Fibroblast of peridontal ligament (primary cell): ENCODE measurements at regions not wholly inside any gene's neighbourhood (a gene's known extent, or its start where the extent isn't known, plus 50 kb on each side); places are given as distances from the start of the nearest gene placed in this dataset.
"Not testable (repeated sequence)": the region's sequence is repeated elsewhere in the genome, so short reads cannot be mapped to it uniquely, and the experiment has no call there.

ENCODE experiments used
- DNase-seq: peaks from one replicate; pipeline ENCODE4 v3.0.0-alpha.2; 2010; ENCODE audit errors: extremely low read depth

- DNase-seq: no peak
These were observed 338.1 kb upstream of the SPHKAP start for GRCh38 chr2:228519561-228519960.

- DNase-seq: no peak
These were observed 334.5 kb upstream of the SPHKAP start for GRCh38 chr2:228516019-228516418.

- DNase-seq: not testable (repeated sequence)
These were observed 332.0 kb upstream of the SPHKAP start for GRCh38 chr2:228513480-228513879.

DNA sequence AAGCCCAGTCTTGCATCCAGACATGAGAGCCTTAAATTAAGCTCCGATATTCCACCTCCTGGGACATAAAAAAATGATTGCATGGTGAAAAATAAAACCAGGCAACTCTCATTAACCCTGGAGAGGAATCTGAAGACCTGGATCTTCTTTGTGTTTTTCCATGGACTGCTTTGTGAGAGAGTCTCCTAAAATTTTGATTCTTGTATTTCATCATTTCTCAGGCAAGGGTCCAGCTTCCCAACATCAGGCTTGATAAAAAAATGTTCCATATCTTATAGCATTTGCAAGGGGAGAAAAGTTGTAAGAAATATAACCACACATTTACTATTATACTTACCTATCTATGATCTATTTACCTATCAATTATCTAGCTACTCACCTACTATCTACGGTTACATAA lies 327.5 kb upstream of the SPHKAP start:
- no peak for DNase-seq

GRCh38 chr2:228507870-228508269 lies 326.4 kb upstream of the SPHKAP start:
- DNase-seq: no peak

GRCh38 chr2:228507231-228507824 lies 325.8 kb upstream of the SPHKAP start:
- DNase-seq: no peak

DNA sequence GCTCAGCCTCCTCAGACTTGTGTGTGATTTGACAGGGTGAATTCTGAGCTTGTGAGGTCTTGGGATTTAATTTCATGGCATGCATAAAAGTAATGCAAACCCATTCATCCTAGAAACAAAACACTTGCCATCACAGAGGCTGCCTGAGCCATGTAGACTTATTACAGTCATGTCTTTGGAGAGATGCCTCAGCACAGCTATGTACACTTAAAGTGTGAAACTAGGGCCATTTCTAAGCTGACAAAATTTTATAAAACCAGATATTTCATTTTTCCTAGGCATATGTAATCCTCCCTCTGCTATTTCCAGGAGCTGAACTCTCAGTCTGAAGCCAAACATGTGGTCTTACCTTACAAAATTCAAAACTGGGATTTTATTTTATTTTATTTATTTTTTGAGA lies 322.2 kb upstream of the SPHKAP start:
- DNase-seq: no peak

GRCh38 chr2:228493852-228494251 lies 312.4 kb upstream of the SPHKAP start:
- no peak for DNase-seq

DNA sequence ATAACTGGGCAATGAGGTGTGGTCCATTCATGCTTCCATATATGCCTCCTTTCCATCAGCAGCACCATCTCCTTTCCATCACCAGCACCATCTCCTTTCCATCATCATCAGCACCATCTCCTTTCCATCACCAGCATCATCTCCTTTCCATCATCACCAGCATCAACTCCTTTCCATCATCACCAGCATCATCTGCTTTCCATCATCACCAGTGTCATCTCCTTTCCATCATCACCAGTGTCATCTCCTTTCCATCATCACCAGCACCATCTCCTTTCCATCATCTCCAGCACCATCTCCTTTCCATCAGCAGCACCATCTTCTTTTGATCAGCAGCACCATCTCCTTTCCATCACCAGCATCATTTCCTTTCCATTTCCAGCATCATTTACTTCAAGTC lies 297.5 kb upstream of the SPHKAP start:
- no peak for DNase-seq

GRCh38 chr2:228474466-228474865 lies 293.0 kb upstream of the SPHKAP start:
- peak; percentile 1 for DNase-seq

GRCh38 chr2:228469721-228470120 lies 288.2 kb upstream of the SPHKAP start:
- no peak for DNase-seq

GRCh38 chr2:228466851-228467250 lies 285.4 kb upstream of the SPHKAP start:
- no peak for DNase-seq

- DNase-seq: no peak
These were observed 283.9 kb upstream of the SPHKAP start for GRCh38 chr2:228465408-228465807.

GRCh38 chr2:228458364-228458763 lies 276.9 kb upstream of the SPHKAP start:
- no peak for DNase-seq

DNA sequence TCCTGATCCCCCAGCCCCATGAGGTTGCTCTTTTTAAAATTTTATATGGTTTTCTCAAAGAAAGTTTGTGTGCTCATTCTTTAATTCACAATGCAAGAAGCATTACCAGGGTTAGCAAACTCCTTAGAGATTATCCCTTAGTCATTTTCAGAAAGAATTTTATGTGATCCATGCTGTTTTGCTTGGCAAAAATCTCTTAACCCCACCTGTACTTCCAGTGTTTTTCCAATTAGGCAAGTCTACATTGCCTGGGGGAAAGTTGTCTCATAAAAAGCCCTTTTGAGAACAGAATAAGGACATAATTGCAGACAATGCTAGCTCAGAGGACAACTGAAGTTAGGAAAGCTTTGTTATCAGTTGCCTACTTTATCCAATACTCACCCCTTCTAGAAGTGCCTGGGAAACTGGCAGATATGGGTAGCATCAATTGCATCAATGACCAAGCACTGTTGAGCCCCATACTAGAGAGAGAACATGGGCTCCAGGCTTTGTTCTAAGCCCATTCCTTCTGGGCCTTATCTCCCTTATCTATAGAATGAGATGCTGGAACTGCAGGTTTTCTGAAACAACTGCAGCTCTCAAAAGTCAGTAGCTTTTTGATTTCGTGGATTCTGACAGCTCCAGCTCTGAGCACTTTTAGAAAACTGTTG lies 265.9 kb upstream of the SPHKAP start:
- no peak for DNase-seq

GRCh38 chr2:228446734-228447133 lies 265.2 kb upstream of the SPHKAP start:
- no peak for DNase-seq

DNA sequence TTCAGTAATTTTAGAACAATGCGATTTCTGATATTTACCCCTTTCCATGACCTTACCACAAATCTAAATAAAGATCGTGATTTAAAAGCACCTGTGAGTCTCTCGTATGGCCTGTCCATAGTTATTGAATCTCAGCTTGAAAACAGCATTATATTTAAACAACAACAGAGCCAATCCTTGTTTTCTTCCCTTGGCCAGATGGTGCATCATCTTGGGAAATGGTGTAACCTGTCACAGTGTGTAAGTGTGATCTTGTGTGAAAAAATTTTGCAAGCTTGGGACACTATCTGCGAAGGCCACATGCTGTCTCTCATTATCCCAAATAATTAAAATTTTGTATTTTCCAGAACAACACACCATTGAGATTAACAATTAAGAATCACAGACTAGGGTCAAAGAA lies 262.7 kb upstream of the SPHKAP start:
- no peak for DNase-seq

DNA sequence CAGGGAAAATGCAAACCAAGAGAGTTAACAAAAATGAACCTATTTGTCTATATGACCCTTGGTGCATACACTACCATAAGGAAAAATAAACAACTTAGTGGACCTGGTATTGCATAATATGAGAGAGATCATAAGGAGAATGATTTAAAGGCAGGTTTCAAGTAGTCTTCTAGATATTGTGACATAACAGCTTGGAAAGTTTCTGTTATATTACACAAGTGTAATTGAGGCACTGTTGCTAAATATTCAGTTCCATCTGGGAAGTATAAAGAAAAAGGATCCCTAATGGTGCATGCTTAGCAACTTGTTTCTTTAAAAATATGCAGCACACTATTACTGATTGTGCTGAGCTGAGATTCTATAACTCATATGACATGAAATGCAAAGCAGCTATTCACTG lies 252.2 kb upstream of the SPHKAP start:
- no peak for DNase-seq

DNA sequence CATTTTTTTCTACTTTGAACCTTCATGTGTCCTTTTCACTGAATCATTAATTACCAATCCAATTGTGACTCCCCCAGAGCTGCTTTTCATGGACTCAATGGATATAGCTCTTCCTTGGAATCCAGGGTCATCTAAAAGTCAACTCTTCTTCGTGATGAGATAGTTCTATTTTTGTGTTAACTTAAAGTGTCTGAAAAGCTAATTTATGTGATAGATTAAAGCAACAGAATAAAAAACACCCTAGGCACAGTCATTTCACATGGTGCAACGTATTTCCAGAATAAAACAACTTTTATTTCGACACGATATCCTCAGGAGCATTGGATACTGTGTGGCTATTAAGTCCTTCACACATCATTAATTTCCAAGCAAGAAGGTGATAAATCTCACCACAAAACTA lies 250.6 kb upstream of the SPHKAP start:
- no peak for DNase-seq

DNA sequence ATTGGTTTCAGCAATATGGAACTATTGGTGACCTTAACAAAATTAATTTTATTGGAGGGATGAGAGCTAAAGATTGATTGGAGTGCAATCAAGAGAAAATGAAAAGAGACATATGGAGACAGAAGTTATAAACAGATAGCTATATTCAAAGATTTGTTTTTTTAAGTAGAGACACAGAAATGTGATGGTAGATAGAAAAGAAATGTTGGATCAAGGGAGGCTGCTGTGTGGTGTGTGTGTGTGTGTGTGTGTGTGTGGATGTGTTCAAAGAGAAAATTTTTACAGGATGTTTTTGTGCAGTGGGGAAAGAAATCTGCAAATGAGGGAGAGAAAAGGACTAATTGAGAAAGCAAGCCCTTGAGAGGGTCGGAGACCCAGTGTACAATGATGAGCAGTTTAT lies 249.5 kb upstream of the SPHKAP start:
- no peak for DNase-seq

DNA sequence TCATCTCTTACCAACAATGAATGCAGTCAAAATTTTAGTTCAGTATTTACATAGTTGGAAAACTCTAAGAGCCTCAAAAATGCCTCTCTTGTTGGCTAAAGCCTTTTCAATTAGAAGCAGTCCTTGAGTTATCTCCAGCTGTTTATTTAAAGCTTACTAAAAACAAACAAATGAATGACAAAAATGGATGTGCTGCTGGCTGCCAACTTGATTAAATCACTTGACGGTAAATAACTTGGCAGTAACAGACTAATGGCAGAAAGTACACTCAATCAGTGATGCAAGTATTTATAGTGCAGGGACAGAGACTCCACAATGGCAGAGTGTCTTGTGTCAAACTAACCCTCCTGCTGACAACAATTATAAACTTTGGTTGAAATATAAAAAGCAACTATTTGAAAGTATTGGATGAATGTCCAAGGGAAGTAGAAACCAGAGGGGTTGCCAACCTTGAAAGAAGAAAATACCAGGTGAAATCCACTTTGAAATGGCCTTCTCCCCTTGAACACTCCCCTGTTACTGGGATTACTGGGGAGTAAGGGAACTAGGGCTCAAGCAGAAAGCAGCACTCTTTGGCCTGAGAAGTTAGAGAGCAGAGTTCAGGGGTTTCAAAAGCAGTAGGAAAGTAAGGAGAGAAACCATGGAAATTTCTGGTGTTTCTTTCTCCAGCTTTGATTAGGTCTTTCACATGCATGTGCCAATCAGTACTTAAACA lies 245.2 kb upstream of the SPHKAP start:
- no peak for DNase-seq

GRCh38 chr2:228425411-228426060 lies 244.0 kb upstream of the SPHKAP start:
- DNase-seq: not testable (repeated sequence)

GRCh38 chr2:228417956-228418355 lies 236.5 kb upstream of the SPHKAP start:
- no peak for DNase-seq
